ENCODE measurements at regions not wholly inside any gene's neighbourhood (a gene's known extent, or its start where the extent isn't known, plus 50 kb on each side); places are given as distances from the start of the nearest gene placed in this dataset.

DNA sequence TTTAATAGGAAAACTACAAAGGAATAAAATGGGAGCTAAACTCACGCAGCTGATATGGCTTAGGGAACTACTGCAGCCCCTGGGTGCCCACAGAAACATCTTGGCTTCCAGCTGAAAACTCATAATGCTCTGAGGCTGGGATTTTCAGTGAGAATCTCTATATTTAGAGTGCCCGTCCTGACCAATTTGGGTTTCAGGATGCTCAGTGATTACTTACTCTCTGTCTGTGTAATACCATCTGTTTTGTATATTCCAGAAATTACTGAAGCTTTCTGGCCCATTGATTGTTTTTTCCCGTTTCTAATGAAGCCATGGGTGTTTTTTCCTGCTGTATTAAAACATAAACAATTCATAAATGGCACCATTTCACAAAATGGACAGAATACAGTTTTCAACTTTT, 50.6 kb upstream of the ZNF385D start:
- intact Hi-C loops (cut with DNase I; ENCODE audit: low total_unique reads), result no loop called here
- no peak overlapping the region for H3K4me3 ChIP-seq
- H3K9me3 ChIP-seq, result peaks cover 0 to 17% of the 10 kb centered on the region in 2 donors
- H3K27ac ChIP-seq, result no peak overlapping the region
- H3K4me1 ChIP-seq, result no peaks in the 10 kb centered on the region
- no peaks in the 10 kb centered on the region for H3K36me3 ChIP-seq
- no peak for TF ChIP-seq POLR2A (IDR thresholded peaks at IDR 0.05)
- TF ChIP-seq POLR2AphosphoS5 (IDR thresholded peaks at IDR 0.05), result no peak
- TF ChIP-seq CTCF (IDR thresholded peaks at IDR 0.05), result no peak
- no peaks in the 10 kb centered on the region for H3K27me3 ChIP-seq
- DNase-seq (ENCODE audit: low spot score in 2 of 2), result no peak

DNA sequence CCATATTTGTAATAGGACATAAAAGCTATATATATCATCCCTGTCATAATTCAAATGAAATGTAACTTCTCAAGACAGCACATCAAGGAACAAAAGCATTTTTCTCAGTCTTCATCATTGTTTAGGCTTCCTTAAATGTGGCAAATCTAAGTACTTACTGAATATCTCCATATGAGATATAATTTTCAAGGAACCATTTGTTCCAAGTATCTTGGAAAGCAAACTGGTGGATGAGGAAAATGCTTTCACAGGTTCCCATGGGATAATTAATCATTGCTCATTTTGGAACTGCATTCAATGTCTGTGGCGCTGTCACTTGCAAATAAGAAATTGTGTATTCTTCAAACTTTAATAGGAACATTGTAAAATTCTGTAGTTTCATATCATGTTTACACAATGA, 52.6 kb upstream of the ZNF385D start:
- intact Hi-C loops (cut with DNase I; ENCODE audit: low total_unique reads), result no loop called here

GRCh38 chr3:21804330-21804729, 53.3 kb upstream of the ZNF385D start:
- H3K27me3 ChIP-seq, result no peaks in the 10 kb centered on the region
- peaks cover 0 to 9% of the 10 kb centered on the region in 2 donors for H3K9me3 ChIP-seq
- H3K36me3 ChIP-seq, result no peaks in the 10 kb centered on the region
- H3K4me1 ChIP-seq, result no peaks in the 10 kb centered on the region
- intact Hi-C loops (cut with DNase I; ENCODE audit: low total_unique reads), result no loop called here
- DNase-seq (ENCODE audit: low spot score in 2 of 2), result no peak
- H3K4me3 ChIP-seq, result no peak overlapping the region
- no peak overlapping the region for H3K27ac ChIP-seq
- no peak for TF ChIP-seq CTCF (IDR thresholded peaks at IDR 0.05)
- no peak for TF ChIP-seq POLR2AphosphoS5 (IDR thresholded peaks at IDR 0.05)
- no peak for TF ChIP-seq POLR2A (IDR thresholded peaks at IDR 0.05)

More for the DNA sequence above, 52.6 kb upstream of the ZNF385D start:
- H3K9me3 ChIP-seq, result peaks cover 0 to 16% of the 10 kb centered on the region in 2 donors
- H3K27ac ChIP-seq, result no peak overlapping the region
- no peak overlapping the region for H3K4me3 ChIP-seq
- H3K4me1 ChIP-seq, result no peaks in the 10 kb centered on the region
- TF ChIP-seq POLR2AphosphoS5 (IDR thresholded peaks at IDR 0.05) (no peak), CTCF (IDR thresholded peaks at IDR 0.05) (no peak), POLR2A (IDR thresholded peaks at IDR 0.05) (no peak)
- no peaks in the 10 kb centered on the region for H3K36me3 ChIP-seq
- no peaks in the 10 kb centered on the region for H3K27me3 ChIP-seq
- DNase-seq (ENCODE audit: low spot score in 2 of 2), result no peak

DNA sequence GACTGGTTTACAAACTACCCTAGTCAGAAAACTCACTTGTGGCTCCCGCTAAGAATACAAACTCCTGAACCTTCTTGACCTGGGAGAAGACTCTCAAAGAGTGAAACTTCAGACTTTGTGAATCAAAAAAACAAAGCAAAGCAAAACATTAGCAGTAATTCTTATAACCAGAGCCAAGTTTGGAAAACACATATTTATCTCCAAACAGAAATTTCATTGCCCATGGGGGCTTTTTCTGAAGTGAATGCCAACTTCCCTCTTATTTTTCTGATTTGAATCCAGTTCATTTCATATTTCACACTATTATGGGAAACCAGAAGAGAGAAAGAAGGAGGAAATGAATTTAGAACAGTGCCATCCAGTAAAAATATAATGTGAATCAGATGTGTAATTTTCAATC, 55.7 kb upstream of the ZNF385D start:
- H3K27me3 ChIP-seq, result no peaks in the 10 kb centered on the region
- no peak for DNase-seq (ENCODE audit: low spot score in 2 of 2)
- TF ChIP-seq POLR2A (IDR thresholded peaks at IDR 0.05), result no peak
- TF ChIP-seq POLR2AphosphoS5 (IDR thresholded peaks at IDR 0.05), result no peak
- no peak for TF ChIP-seq CTCF (IDR thresholded peaks at IDR 0.05)
- H3K9me3 ChIP-seq, result no peaks in the 10 kb centered on the region
- no peaks in the 10 kb centered on the region for H3K36me3 ChIP-seq
- H3K27ac ChIP-seq, result no peak overlapping the region
- H3K4me1 ChIP-seq, result no peaks in the 10 kb centered on the region
- no peak overlapping the region for H3K4me3 ChIP-seq
- intact Hi-C loops (cut with DNase I; ENCODE audit: low total_unique reads), result no loop called here

DNA sequence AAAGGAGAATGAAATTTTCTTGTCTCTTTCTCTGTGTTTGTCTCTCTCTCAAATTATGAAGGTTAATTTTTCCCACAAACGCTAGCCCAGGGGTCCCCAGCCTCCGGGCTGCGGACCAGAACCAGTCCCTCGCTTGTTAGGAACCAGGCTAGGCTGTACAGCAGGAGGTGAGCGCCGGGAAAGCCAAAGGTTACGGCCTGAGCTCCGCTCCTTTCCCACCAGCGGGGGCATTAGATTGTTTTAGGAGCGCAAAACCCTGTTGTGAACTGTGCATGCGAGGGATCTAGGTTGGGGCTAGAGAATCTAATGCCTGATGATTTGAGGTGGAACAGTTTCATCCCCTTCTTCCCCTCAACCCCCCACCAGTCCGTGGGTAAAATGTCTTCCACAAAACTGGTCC, 74.7 kb upstream of the ZNF385D start:
- no peak for DNase-seq (ENCODE audit: low spot score in 2 of 2)
- TF ChIP-seq POLR2AphosphoS5 (IDR thresholded peaks at IDR 0.05) (no peak), POLR2A (IDR thresholded peaks at IDR 0.05) (no peak), CTCF (IDR thresholded peaks at IDR 0.05) (no peak)
- Histone ChIP-seq H3K27ac (no peak overlapping the region), H3K27me3 (no peaks in the 10 kb centered on the region), H3K9me3 (no peaks in the 10 kb centered on the region), H3K4me3 (no peak overlapping the region), H3K4me1 (no peaks in the 10 kb centered on the region), H3K36me3 (no peaks in the 10 kb centered on the region)
- intact Hi-C loops (cut with DNase I; ENCODE audit: low total_unique reads), result no loop called here
